Breast epithelium (tissue), 4 donors: ENCODE measurements at regions not wholly inside any gene's neighbourhood (a gene's known extent, or its start where the extent isn't known, plus 50 kb on each side); places are given as distances from the start of the nearest gene placed in this dataset.

Experiments used
- DNase-seq, 2 donors: peaks; one replicate each; pipeline ENCODE4 v3.0.0-alpha.2; 2019; ENCODE audit warnings: low spot score in 2 of 2
- H3K27ac ChIP-seq, 2 donors: fragments of 200-600 bp; sonication (generic) in 1 of 2; one replicate each; pipeline ENCODE4 v1.5.1; 2016 to 2019; ENCODE audit warnings: mild to moderate bottlenecking in 1 of 2
- H3K27me3 ChIP-seq, 2 donors: fragments of 200-600 bp; sonication (generic) in 1 of 2; one replicate each; pipeline versions ENCODE4 v1.5.1 to v1.6.0; 2017 to 2019; ENCODE audit warnings: control low read depth in 1 of 2, mild to moderate bottlenecking in 1 of 2
- H3K36me3 ChIP-seq: fragments of 200-600 bp; one replicate; pipeline ENCODE4 v1.5.1; 2019
- H3K4me1 ChIP-seq, 2 donors: fragments of 200-600 bp; sonication (generic); one replicate each; pipeline ENCODE4 v1.5.1; 2016 to 2019; ENCODE audit warnings: control low read depth in 1 of 2
- H3K4me3 ChIP-seq, 3 donors: fragments of 200-600 bp; sonication (generic); 1 replicate in 2 of 3; 2 replicates in 1 of 3; pipeline ENCODE4 v1.5.1; 2016 to 2019; ENCODE audit warnings: mild to moderate bottlenecking in 3 of 3, moderate library complexity in 2 of 3
- H3K9me3 ChIP-seq, 2 donors: fragments of 200-600 bp; sonication (generic) in 1 of 2; one replicate each; pipeline ENCODE4 v1.5.1; 2016 to 2019; ENCODE audit warnings: control low read depth in 1 of 2
- CTCF ChIP-seq, 3 donors: fragments of 450-650 bp; IDR thresholded peaks; one replicate each; pipeline ENCODE4 v1.5.1; 2016 to 2017; ENCODE audit warnings: antibody characterized with exemption in 3 of 3, mild to moderate bottlenecking in 3 of 3, moderate library complexity in 3 of 3
- POLR2A ChIP-seq: fragments of 450-650 bp; IDR thresholded peaks from one replicate; pipeline ENCODE4 v1.6.1; 2016; ENCODE audit warnings: antibody characterized with exemption, mild to moderate bottlenecking, moderate library complexity
- POLR2AphosphoS5 ChIP-seq, 3 donors: sonication (generic); formaldehyde crosslinking; IDR thresholded peaks; one replicate each; pipeline ENCODE4 v1.6.1; 2017; ENCODE audit warnings: antibody characterized with exemption in 3 of 3
- intact Hi-C: fragments of 100-400 bp; cut with DNase I; formaldehyde crosslinking; loops from one replicate; pipeline ENCODE4 v1.15.1; 2023; ENCODE audit warnings: low total_unique reads

GRCh38 chr6:18601516-18602020 is 214.4 kb downstream of the RNF144B start:
- H3K4me1 ChIP-seq = no peaks in the 10 kb centered on the region
- no peaks in the 10 kb centered on the region for H3K9me3 ChIP-seq
- no peak overlapping the region for H3K4me3 ChIP-seq
- no peak for DNase-seq
- no peaks in the 10 kb centered on the region for H3K36me3 ChIP-seq
- no peaks in the 10 kb centered on the region for H3K27me3 ChIP-seq
- no peak for TF ChIP-seq POLR2A
- TF ChIP-seq CTCF (IDR thresholded peaks at IDR 0.05) = no peak
- no peak for TF ChIP-seq POLR2AphosphoS5 (IDR thresholded peaks at IDR 0.05)
- no peak overlapping the region for H3K27ac ChIP-seq
- intact Hi-C loops = loop anchor here (5.0 kb wide), 1 partner anchor 1491 kb away; no protein-coding TSS in a partner anchor

- Histone ChIP-seq H3K27me3 (no peaks in the 10 kb centered on the region), H3K9me3 (no peaks in the 10 kb centered on the region), H3K27ac (no peak overlapping the region), H3K4me1 (no peaks in the 10 kb centered on the region), H3K4me3 (no peak overlapping the region), H3K36me3 (no peaks in the 10 kb centered on the region)
- intact Hi-C loops = loop anchor here (5.0 kb wide), 1 partner anchor 1489 kb away; no protein-coding TSS in a partner anchor
- DNase-seq = no peak
- TF ChIP-seq POLR2AphosphoS5 (IDR thresholded peaks at IDR 0.05) (no peak), POLR2A (no peak), CTCF (IDR thresholded peaks at IDR 0.05) (no peak)
Measured at GRCh38 chr6:18602931-18603330, 215.8 kb downstream of the RNF144B start.

- no peaks in the 10 kb centered on the region for H3K27me3 ChIP-seq
- no peak for TF ChIP-seq POLR2A
- TF ChIP-seq POLR2AphosphoS5 (IDR thresholded peaks at IDR 0.05) = no peak
- TF ChIP-seq CTCF (IDR thresholded peaks at IDR 0.05) = no peak
- H3K4me1 ChIP-seq = no peaks in the 10 kb centered on the region
- H3K9me3 ChIP-seq = peaks cover 2% of the 10 kb centered on the region in 2 donors
- no peak overlapping the region for H3K4me3 ChIP-seq
- intact Hi-C loops = loop anchor here (5.0 kb wide), 1 partner anchor 1489 kb away; no protein-coding TSS in a partner anchor
- H3K36me3 ChIP-seq = no peaks in the 10 kb centered on the region
- no peak overlapping the region for H3K27ac ChIP-seq
- no peak for DNase-seq
Measured at GRCh38 chr6:18603361-18603760, 216.2 kb downstream of the RNF144B start.

- Histone ChIP-seq H3K27ac (no peak overlapping the region), H3K36me3 (no peaks in the 10 kb centered on the region), H3K9me3 (peaks cover 5 to 9% of the 10 kb centered on the region in 2 donors), H3K4me1 (no peaks in the 10 kb centered on the region), H3K27me3 (no peaks in the 10 kb centered on the region), H3K4me3 (no peak overlapping the region)
- TF ChIP-seq CTCF (IDR thresholded peaks at IDR 0.05) (no peak), POLR2A (no peak), POLR2AphosphoS5 (IDR thresholded peaks at IDR 0.05) (no peak)
- no peak for DNase-seq
- intact Hi-C loops = no loop called here
Measured at GRCh38 chr6:18605841-18606240, 218.7 kb downstream of the RNF144B start.

GRCh38 chr6:18609715-18610114 is 222.6 kb downstream of the RNF144B start:
- H3K9me3 ChIP-seq = peaks cover 5 to 9% of the 10 kb centered on the region in 2 donors
- intact Hi-C loops = no loop called here
- H3K27ac ChIP-seq = no peak overlapping the region
- H3K36me3 ChIP-seq = no peaks in the 10 kb centered on the region
- no peak for DNase-seq
- no peaks in the 10 kb centered on the region for H3K27me3 ChIP-seq
- no peak overlapping the region for H3K4me3 ChIP-seq
- H3K4me1 ChIP-seq = no peaks in the 10 kb centered on the region
- TF ChIP-seq CTCF (IDR thresholded peaks at IDR 0.05) = no peak
- no peak for TF ChIP-seq POLR2AphosphoS5 (IDR thresholded peaks at IDR 0.05)
- no peak for TF ChIP-seq POLR2A
